NCI-H2196 (cell line): ENCODE measurements at regions not wholly inside any gene's neighbourhood (a gene's known extent, or its start where the extent isn't known, plus 50 kb on each side); places are given as distances from the start of the nearest gene placed in this dataset.

ENCODE experiments used
- DNase-seq: peaks from one replicate; lab custom pipeline; 2025; ENCODE audit not compliant: unreplicated experiment; lab: John Stamatoyannopoulos, UW

DNA sequence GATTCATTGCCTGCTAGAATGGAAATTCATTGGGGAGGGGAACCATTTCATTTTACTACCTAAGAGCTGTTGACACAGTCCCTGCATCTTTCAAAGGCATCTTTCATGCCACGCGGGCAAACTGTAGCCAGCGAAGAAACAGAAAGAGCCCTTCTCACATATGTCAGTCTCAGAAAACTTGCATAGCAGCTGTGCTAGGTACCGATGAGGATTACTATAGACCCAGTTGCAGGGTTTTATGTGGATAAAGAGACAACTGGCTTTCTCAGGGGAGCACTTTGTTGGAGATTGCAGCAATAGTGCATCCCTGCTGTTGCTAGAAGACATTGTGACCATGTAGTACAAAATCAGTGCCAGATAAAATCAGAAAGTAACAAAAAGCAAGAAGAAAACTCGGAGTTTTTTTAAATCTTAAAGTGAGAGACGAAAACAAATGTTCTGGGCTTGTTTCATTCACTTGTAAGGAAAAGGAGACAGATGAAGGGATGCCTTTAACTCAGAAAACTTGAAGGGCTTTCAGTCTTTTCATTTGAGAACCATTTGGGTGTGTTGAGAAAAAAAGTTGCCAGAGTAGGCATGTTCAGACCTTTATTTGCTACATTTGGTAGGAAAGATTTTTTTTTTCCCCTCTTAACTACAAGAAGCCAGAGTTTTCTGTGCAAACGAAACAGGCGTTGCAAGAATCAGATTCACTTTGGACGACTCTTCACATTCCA is 804.1 kb downstream of the USP25 start:
- no peak for DNase-seq

DNA sequence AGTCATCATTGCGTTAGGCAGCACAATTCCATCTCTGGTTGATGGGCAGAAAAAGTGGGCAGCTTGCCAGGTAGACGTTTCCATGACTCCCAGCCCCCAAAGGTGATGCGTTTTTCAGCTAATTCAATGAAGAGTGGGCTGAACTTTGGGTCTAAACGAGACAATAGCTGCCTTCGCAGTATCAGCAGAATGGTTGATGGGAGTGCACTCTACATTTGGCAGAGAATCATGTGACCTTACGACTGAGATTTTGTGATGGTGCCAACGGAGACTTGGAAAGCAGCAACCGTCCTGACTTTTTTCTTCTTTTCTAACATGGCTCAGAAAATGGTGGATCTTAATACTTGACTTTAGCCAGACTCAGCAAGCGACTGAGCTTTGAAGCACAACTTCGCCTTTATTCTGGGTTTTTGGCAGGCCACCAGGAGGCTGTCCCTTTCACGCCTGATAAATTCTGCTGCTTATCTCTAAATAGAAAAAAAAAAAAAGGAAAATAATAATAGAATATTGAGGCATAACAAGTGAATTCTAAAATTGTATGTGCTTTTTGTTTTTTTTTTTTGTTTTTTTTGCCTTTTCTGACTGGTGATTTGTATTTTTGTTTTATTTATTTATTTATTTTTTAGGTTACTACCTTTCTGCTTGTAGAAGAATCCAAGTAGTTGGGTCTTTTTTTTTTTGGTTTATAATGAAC is 804.8 kb downstream of the USP25 start:
- DNase-seq, result no peak

DNA sequence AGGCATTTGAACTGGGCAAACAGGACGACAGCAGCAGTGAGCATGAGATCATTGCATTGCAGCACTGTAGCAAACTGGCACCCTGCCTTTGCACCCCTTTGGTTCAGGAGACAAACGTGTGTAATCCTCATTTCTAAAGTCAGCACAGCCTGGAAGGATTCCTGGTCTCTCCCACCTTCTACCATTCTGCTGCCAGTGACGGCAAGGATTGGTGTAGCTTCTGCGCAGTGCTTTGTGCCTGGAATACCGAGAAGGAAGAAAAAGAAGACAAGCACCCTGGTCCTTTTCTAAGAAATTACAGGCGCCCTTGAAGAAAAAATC is 805.3 kb downstream of the USP25 start:
- DNase-seq, result no peak

DNA sequence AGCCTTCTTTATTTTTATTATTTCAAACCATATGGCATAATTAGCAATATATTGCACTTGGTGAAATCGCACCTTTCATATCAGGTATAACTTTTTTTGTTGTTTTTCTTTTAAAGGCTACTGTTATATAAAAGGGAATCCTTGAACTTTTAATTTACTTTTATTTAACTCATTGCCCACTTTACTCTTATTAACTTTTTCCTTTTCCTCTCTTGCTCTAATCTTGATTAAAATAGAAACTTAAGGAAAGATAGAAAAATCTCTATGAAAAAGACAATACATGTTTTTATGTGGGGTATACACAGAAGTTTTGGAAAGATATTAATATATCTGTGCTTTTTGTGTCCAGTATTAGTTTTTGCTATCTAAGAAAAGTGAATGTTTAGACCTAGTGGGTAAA is 805.8 kb downstream of the USP25 start:
- no peak for DNase-seq

DNA sequence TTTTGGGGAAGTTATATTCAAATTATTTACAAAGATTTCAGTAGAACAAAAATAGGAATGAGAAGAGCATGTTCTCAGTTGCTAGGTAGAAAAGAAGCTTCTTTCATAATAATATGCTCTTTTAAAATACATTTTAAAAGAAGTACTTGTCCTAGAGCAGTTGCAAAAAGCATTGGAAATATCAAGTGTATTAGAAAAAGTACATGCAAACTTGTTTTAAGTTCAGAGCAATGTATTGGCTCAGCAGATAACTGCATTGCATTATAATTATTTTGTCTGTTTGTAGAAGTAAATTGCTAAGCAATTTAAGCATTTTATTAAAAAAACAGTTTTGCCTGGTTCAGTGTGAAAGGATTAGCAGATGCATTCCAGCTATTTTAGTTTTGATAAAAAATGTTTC is 806.4 kb downstream of the USP25 start:
- DNase-seq, result no peak

DNA sequence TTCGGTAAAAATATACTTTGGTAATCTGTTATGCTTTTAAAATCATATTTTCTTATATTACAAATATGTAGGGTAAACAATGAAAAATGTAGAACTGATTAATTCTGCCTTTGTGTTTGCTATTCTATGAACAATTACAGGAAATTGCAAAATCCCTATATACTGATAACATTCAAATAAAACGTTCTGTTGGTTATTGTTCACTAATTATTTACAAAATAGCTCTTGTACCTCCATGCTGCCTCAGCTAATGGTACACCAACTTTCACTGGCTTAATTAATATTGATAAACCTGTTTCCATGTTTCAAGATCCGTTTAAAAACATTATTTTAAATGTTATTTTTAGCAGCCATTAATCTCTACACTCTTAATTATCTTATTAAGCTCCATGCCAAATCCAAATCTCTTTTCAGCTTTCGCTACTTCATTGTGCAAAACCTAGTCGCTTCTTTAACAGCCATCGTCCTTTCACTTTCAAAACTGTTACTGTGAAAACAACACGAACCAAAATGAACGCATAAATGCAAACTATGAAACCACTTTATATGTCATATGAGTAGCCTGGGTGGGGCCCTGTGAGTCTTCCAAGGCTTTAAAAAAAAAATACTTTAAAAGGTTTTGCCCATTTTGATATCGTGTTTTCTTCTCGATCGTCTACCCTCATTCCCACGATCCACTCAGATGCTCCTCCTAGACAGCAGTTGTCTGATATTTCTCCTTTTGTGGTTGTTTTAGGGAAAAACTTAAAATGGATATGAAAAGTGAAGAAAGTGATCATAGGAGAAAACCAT is 807.1 kb downstream of the USP25 start:
- DNase-seq, result peak; percentile 2

DNA sequence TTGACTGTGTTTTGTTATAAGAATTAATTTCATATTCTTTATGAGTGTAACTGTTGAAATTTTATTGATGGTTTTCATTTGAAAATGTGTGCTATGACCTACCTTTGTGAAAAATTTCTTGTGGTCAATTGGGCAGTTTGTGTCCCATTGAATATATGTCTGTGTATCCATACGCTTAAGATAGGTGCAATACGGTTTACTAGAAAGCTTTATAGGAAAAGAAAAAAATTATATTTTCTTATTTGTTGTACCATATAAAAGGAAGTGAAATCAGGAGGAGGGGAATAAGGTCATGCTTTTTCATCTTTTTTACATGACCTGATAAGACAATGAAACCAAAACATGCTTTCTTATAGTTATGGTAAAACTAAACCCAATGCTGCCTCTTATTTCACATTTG is 807.7 kb downstream of the USP25 start:
- no peak for DNase-seq

DNA sequence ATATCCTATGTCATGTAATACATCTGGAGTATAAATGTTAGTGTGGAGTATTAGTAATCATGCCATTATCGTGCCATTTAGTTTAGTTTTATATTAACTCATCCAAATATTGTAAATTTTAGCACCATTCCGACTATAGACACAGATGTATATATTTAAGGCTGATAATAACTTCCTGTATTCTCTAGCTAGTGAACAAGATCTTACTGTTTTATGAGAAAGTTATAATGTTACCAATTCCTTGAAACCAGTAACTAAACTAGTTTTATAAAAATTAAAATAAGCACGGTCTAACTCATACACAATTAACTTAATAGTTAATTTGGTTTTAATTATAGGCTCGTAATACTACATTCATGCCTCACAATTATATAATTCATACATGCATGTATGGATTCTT is 808.6 kb downstream of the USP25 start:
- no peak for DNase-seq

DNA sequence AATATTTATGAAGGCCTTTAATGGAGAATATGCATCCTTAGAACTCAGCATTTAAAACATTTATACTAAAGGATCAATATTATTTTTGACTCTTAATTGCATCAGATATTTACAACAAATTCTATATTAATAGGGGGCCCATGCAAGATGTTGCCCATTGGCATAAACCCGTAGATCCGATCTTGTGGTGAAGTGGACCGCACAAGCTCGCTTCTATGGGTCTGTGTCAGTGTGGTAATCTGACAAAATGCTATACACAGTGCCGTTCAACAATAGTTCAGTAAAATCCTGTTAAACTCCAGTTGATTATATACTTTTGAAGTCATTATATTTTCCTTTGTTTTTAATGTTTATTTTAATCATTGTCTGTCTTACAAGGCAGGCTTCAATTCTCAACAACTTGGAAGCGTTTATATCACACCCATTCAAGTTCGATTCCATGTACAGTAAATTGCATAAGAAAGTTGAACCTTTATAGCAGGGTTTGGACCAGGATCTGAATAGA is 809.2 kb downstream of the USP25 start:
- no peak for DNase-seq

DNA sequence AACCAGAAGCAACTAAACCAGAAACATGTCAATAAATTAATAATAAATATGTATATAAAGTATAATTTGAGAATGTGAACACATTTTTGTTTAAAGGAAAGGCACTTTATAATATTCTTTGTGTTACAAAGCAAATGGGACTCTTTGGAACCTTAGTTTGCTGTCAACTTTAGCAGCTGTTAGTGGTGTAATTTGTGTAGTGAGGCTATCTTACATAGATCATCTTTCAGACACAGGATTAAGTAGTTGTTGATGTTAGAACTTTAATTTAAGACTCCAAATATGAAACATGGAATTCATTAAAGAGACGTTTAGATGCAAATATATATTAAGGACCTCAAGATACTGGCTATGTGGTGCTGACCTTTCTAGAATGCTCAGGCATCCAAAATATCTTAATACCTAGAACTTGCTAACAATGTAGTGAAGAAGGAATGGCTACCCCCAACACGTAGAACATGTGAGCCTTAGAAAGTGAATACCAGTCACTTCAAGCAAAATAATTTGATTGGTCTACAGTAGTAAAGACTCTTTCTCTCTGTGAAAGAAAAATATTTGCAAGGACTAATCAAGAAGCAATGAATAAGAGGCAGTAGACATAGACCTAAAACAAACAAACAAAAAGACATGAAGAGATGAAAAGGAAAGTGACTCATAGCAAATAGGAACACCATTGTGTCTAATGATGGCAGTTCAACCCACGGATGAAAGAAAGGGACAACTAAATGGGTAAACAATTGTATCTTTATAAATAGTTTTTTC is 811.4 kb downstream of the USP25 start:
- DNase-seq, result no peak

DNA sequence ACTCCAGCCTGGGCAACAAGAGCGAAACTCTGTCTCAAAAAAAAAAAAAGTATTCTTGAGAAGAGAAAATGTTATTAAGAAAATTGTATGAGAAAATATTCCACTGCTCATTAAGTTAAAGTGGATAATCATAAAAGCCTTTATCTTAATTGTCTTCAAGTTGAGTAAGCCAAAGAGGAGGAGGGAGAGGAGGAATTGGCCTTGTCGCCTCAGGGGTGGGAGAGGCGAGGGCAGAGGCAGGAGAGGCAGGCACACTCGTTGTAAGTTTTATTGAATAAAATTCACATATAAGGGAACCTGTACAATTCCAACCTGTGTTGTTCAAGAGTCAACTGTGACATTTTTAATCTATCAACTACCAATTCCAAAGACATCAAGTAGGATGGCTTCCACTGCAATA is 820.3 kb downstream of the USP25 start:
- DNase-seq, result no peak

DNA sequence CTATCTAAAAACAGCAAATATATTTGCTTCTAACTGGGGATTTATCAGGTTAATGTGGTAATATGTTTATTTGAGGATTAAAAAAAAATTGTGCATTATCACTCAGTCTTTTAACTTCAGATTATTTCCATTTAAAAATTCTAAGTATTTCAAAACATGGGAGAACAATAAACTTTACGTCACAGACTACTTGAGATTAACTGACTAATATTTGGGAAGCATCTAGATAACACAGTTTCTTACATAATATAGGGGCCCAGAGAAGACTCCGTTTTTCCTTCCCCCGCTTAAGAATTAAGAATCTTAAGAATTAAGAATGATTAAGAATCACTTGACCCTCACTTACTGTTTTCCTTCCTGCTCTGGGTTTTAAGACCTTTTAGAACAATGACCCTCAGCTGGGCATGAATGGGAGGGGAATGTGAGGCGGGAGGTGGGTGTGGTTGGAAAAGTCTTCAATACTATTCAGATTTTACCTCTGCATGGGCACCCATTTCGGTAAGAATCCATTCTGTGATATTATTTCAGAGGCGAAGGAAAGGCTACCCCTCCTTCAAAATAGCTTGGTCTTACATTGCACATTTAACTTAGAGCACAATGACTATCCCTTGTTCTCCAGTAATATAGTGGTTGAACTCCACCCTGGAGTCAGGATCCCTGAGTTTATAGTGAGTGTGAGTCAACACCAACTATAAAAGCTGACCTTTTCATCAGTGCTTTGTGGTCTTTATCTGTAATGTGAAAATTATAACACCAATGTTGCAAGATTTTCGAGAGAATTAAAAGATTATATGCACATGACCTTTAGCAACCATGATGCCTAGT is 821.3 kb downstream of the USP25 start:
- no peak for DNase-seq

DNA sequence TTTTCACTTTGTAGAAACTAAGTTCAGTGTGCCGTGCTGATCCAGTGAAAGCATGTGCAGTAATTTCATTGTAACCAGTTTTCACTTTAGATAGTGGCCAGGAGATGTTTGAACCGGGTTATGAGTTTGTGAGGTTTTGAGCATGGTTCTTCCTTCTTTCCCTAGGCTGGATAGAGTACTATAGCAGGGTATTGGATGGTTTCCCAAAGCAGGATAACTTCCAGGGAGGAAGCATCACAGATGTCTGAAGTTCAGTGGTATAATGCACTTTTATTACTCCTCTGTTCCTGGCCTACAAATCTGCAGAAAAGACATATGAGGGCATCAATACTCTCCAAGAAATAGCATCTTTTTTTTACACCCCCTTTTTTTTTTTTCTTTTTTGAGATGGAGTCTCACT is 823.1 kb downstream of the USP25 start:
- DNase-seq, result no peak

DNA sequence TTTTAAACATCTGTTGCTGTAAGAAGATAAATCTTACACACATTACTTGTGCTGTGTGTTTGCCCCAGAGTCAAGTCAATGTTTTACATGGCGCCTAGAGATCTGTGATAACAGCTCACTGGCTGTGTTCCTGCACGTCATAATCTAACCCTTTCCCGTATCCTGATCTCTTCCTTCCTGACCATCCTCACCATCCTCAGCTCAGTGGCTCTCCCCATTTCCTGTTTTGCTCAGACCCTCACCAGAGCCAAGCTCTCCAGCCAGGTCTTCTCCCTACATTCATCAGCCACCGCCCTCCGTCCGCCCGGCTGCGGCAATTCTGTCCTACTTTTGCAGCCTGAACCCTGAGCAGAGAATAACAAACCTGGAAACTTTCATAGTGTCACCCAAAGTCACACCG is 824.7 kb downstream of the USP25 start:
- DNase-seq, result no peak

DNA sequence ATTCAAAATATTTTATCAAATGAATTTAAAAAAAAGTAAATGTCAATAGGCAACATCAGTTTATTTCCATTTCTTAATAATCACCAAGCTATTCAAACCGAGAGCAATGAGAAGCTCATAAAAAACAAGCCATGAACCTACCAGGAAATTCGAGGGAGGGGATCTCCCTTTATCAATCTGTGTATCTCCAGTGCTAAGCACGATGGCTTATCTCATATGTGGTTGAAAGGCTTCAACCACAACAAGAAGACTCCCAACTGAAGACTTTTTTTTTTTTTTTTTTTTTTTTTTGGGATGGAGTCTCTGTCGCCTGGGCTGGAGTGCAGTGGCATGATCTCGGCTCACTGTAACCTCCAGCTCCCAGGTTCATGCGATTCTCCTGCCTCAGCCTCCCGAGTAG is 833.3 kb downstream of the USP25 start:
- DNase-seq, result no peak

DNA sequence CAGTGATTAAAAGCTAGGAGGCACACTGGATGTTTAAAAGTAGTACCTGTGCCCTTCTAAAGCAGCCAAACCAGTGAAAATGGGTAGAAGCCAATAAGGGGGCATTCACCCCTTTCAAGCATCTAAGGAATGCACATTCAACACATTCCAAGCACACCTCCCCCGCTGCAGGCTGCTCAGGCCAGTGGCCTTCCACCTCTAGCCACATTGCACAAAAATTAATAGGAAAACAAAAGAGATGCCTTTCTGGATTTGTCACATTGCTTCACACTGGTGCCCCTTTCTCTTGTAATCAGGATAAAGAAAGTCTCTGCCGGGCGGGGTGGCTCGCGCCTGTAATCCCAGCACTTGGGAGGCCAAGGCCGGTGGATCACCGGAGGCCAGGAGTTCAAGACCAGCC is 834.0 kb downstream of the USP25 start:
- DNase-seq, result no peak

DNA sequence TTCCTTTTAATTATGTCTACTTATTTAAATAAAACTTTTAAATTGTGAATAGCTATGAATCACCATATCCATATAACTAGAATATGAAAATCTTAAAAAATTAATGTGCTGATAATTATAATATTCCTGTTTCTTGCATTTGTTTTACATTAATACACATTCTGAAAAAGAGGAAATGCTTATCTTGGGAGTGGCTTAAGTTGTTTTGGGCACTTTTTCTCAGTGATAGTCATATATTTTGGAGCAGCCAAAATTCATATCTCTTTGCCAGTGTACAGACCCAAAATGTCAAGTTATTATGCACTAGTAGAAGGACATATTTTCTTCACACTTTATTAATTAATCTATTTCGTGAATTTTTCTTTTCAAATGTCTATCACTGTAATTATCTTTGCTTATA is 838.5 kb downstream of the USP25 start:
- no peak for DNase-seq

DNA sequence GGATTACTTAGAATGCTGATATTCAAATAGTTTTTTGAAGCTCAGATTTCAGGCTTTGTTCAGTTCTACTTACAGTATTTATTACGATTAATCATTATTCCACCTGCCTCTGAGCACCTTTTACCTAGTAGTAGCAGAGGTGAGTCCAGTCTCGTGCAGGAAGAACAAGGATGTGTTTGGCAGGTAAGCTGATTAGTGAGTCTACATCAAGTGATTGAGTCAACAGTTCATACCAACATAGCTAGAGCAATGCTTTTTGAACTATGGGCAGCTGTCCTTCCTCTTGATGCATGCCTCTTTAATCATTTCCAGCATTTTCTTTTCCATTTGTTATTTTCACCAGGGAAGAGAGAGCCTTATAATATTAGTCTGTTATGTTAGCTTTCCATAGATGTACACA is 838.9 kb downstream of the USP25 start:
- no peak for DNase-seq

DNA sequence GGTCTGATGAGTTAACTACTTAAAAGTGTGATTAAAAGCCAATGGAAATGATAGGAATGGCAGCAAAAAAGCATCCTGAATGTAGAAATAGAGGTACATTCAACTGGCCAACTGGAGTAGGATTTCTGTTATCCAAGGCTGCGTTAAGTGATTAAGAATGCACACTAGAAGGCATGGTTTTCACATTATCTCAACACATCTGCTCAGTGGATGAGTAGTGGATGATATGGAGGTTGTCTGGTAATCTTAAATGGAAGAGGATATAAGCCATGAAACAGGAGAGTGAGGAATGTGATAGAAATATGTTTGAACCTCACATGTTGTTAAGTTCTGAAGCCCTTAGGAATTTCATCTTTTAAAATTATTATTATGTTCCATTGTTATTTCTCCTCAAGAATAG is 839.9 kb downstream of the USP25 start:
- DNase-seq, result no peak

DNA sequence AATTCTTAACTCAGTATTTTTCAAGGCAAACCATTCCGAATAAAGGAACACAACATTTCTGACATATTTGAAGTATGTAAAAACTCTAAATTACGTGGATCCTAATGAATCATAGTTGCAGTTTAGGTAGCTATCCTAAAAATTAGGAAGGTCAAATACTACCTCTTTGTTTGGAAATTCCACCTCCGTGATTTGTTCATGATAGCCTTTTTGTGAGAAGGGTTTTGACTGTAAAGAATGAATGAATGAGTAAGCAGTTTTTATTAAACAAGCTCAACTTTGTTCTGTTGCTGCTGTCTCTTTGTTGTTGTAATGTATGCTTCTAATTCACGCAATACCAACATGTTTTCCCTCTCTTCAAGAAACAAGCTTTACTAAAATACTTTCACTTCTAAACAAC is 840.4 kb downstream of the USP25 start:
- no peak for DNase-seq

DNA sequence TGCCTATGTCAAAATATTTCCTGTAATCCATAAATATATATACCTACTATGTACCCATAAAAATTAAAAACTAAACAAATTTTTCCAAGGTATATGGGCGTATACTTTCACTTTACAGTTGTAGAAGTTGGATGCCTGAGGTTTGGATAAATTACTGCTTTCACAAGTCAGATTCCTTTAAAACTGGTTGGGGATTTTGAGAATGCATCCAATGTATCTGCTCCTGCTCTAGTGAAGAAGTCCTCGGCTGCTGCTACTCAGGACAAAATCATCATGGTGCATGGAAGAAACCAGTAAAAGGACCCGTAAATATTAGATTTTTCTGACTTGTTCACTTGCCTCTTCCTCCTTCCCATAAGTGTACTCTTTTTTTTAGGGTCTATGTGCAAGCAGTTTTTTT is 841.1 kb downstream of the USP25 start:
- DNase-seq, result no peak
